IMR-90 (cell line): ENCODE measurements at regions not wholly inside any gene's neighbourhood (a gene's known extent, or its start where the extent isn't known, plus 50 kb on each side); places are given as distances from the start of the nearest gene placed in this dataset.
A peak's percentile ranks its signal among the peaks of the same experiment; 100 is the strongest.

Experiments
- ATAC-seq: fragments of 200-7000 bp; cut with Tn5 transposase; 2 replicates; pipeline ENCODE4 v1.9.1; 2020; ENCODE audit warnings: low read depth, mild to moderate bottlenecking, moderate library complexity
- BruUV-seq: library from RNA; stranded (reverse); fragments of 400-500 nt; replicated peaks from 2 replicates; lab custom pipeline; 2021; lab: Mats Ljungman, UMichigan
- CTCF ChIA-PET: fragments of 300-600 bp; formaldehyde crosslinking; extraction: SDS; loops from one replicate; lab custom pipeline; 2021; ENCODE audit warnings: antibody characterized with exemption; lab: Yijun Ruan, JAX
- POLR2A ChIA-PET: fragments of 300-600 bp; sonication (Branson Sonifier 250); formaldehyde crosslinking; loops from one replicate; lab custom pipeline; 2022; ENCODE audit warnings: antibody characterized with exemption; ENCODE audit not compliant: unreplicated experiment; lab: Charles Lee
- DNase-seq: peaks from one replicate; pipeline ENCODE4 v3.0.0; 2013
- H2AFZ ChIP-seq: replicated peaks from 2 replicates; pipeline ENCODE3; 2013; ENCODE audit warnings: low read length, mild to moderate bottlenecking; ENCODE audit not compliant: poor library complexity
- H2AK5ac ChIP-seq: 2 replicates; pipeline ENCODE4 v1.6.1; 2013; ENCODE audit warnings: low read depth, low read length, inconsistent platforms
- H2AK9ac ChIP-seq: replicated peaks from 2 replicates; pipeline ENCODE3; 2013; ENCODE audit warnings: mild to moderate bottlenecking, low read depth, low read length, moderate library complexity; ENCODE audit not compliant: poor library complexity
- H2BK120ac ChIP-seq: 2 replicates; pipeline ENCODE4 v1.6.1; 2013; ENCODE audit warnings: low read depth, low read length, inconsistent platforms
- H2BK15ac ChIP-seq: 3 replicates; pipeline ENCODE4 v1.6.1; 2013; ENCODE audit warnings: low read depth, low read length, inconsistent platforms
- H2BK20ac ChIP-seq: 2 replicates; pipeline ENCODE4 v1.6.1; 2013; ENCODE audit warnings: low read depth, mild to moderate bottlenecking, inconsistent platforms, low read length, moderate library complexity
- H2BK5ac ChIP-seq: 2 replicates; pipeline ENCODE4 v1.6.1; 2013; ENCODE audit warnings: mild to moderate bottlenecking, low read depth, low read length, inconsistent platforms; ENCODE audit not compliant: poor library complexity, severe bottlenecking
- H3K14ac ChIP-seq: replicated peaks from 2 replicates; pipeline ENCODE4 v1.6.1; 2013; ENCODE audit warnings: low read depth, low read length, inconsistent platforms
- H3K18ac ChIP-seq: 2 replicates; pipeline ENCODE4 v1.6.1; 2013; ENCODE audit warnings: low read depth, low read length, control low read depth
- H3K23ac ChIP-seq: 2 replicates; pipeline ENCODE4 v1.6.1; 2013; ENCODE audit warnings: low read depth, low read length, inconsistent platforms
- H3K27ac ChIP-seq: 2 replicates; pipeline ENCODE4 v1.5.1; 2013; ENCODE audit warnings: mild to moderate bottlenecking, control low read depth, low read length; ENCODE audit not compliant: insufficient read depth
- H3K27me3 ChIP-seq: 2 replicates; pipeline ENCODE4 v1.6.1; 2013; ENCODE audit warnings: low read length; ENCODE audit not compliant: control insufficient read depth, insufficient read depth
- H3K36me3 ChIP-seq: 2 replicates; pipeline ENCODE4 v1.6.1; 2013; ENCODE audit warnings: low read length, mixed read lengths; ENCODE audit not compliant: control insufficient read depth, insufficient read depth
- H3K4ac ChIP-seq: 2 replicates; pipeline ENCODE4 v1.6.1; 2013; ENCODE audit warnings: low read depth, low read length, inconsistent platforms
- H3K4me1 ChIP-seq: 2 replicates; pipeline ENCODE4 v1.6.1; 2013; ENCODE audit warnings: low read length, mixed read lengths; ENCODE audit not compliant: control insufficient read depth, insufficient read depth
- H3K4me2 ChIP-seq: 2 replicates; pipeline ENCODE4 v1.6.1; 2013; ENCODE audit warnings: low read depth, mild to moderate bottlenecking, control low read depth, low read length, moderate library complexity
- H3K4me3 ChIP-seq: 2 replicates; pipeline ENCODE4 v1.5.1; 2013; ENCODE audit warnings: low read depth, mild to moderate bottlenecking, control low read depth, low read length, moderate library complexity; ENCODE audit not compliant: insufficient read depth
- H3K56ac ChIP-seq: 2 replicates; pipeline ENCODE4 v1.6.1; 2013; ENCODE audit warnings: low read length, inconsistent platforms; ENCODE audit not compliant: insufficient read depth; ENCODE audit errors: extremely low read depth
- H3K79me1 ChIP-seq, 2 experiments: 2 replicates each; pipeline ENCODE4 v1.6.1; 2013; ENCODE audit warnings: low read length in 2 of 2, inconsistent platforms in 1 of 2, low read depth in 1 of 2
- H3K9ac ChIP-seq: 2 replicates; pipeline ENCODE4 v1.6.1; 2013; ENCODE audit warnings: low read depth, low read length, control low read depth
- H3K9me1 ChIP-seq: 2 replicates; pipeline ENCODE4 v1.6.1; 2013; ENCODE audit warnings: low read length, inconsistent platforms; ENCODE audit not compliant: insufficient read depth
- H3K9me3 ChIP-seq: 2 replicates; pipeline ENCODE4 v1.6.1; 2013; ENCODE audit warnings: low read length; ENCODE audit not compliant: control insufficient read depth, insufficient read depth
- H4K20me1 ChIP-seq: 2 replicates; pipeline ENCODE4 v1.6.1; 2013; ENCODE audit warnings: low read length, inconsistent platforms; ENCODE audit not compliant: insufficient read depth
- H4K5ac ChIP-seq: 2 replicates; pipeline ENCODE4 v1.6.1; 2013; ENCODE audit warnings: mild to moderate bottlenecking, low read depth, low read length, control low read depth
- H4K8ac ChIP-seq, 2 experiments: 2 replicates each; pipeline ENCODE4 v1.6.1; 2013; ENCODE audit warnings: low read depth in 2 of 2, low read length in 2 of 2, control low read depth in 1 of 2, inconsistent platforms in 1 of 2
- H4K91ac ChIP-seq: 2 replicates; pipeline ENCODE4 v1.6.1; 2013; ENCODE audit warnings: low read depth, low read length, inconsistent platforms; ENCODE audit not compliant: insufficient read depth
- BHLHE40 ChIP-seq: fragments of 150-350 bp; IDR thresholded peaks from 2 replicates; pipeline ENCODE4 v1.6.1; 2016; ENCODE audit warnings: mild to moderate bottlenecking, low read depth, low read length
- CEBPB ChIP-seq: IDR thresholded peaks from 2 replicates; pipeline ENCODE4 v1.6.1; 2012; ENCODE audit warnings: low read depth, low read length, improper control_type of control experiment
- CHD1 ChIP-seq: IDR thresholded peaks from 2 replicates; pipeline ENCODE4 v1.6.1; 2012; ENCODE audit warnings: low read depth, low read length, improper control_type of control experiment
- FOS ChIP-seq: fragments of 150-350 bp; IDR thresholded peaks from 2 replicates; pipeline ENCODE4 v1.6.1; 2016; ENCODE audit warnings: low read depth, low read length
- MAFK ChIP-seq: IDR thresholded peaks from 2 replicates; pipeline ENCODE4 v1.6.1; 2012; ENCODE audit warnings: low read depth, low read length, improper control_type of control experiment
- MAZ ChIP-seq: IDR thresholded peaks from 2 replicates; pipeline ENCODE4 v1.6.1; 2012; ENCODE audit warnings: low read depth, mild to moderate bottlenecking, low read length, improper control_type of control experiment, moderate library complexity, borderline replicate concordance
- MXI1 ChIP-seq: IDR thresholded peaks from 2 replicates; pipeline ENCODE4 v1.6.1; 2012; ENCODE audit warnings: low read depth, mild to moderate bottlenecking, low read length, moderate library complexity, borderline replicate concordance
- NFE2L2 ChIP-seq: fragments of 150-350 bp; IDR thresholded peaks from 2 replicates; pipeline ENCODE4 v1.6.1; 2016; ENCODE audit warnings: low read depth, mild to moderate bottlenecking, low read length
- POLR2A ChIP-seq: IDR thresholded peaks from 2 replicates; pipeline ENCODE4 v1.6.1; 2012; ENCODE audit warnings: mild to moderate bottlenecking, low read depth, low read length
- RAD21 ChIP-seq: IDR thresholded peaks from 2 replicates; pipeline ENCODE4 v1.6.1; 2012; ENCODE audit warnings: low read length, improper control_type of control experiment
- RCOR1 ChIP-seq: IDR thresholded peaks from 2 replicates; pipeline ENCODE4 v1.6.1; 2012; ENCODE audit warnings: mild to moderate bottlenecking, low read length, improper control_type of control experiment; ENCODE audit not compliant: insufficient replicate concordance
- RFX5 ChIP-seq: IDR thresholded peaks from 2 replicates; pipeline ENCODE4 v1.8.0; 2012; ENCODE audit warnings: low read depth, mild to moderate bottlenecking, low read length, moderate library complexity
- SMC3 ChIP-seq: fragments of 150-350 bp; IDR thresholded peaks from 2 replicates; pipeline ENCODE4 v1.6.1; 2016; ENCODE audit warnings: low read depth, mild to moderate bottlenecking, antibody characterized with exemption, low read length, moderate library complexity
- WGBS, 2 experiments: methylation state at CpG; one replicate each; pipeline versions ENCODE4 v1.1.5 to v1.1.7; 2013; ENCODE audit warnings: missing lambda C conversion rate in 2 of 2; ENCODE audit not compliant: insufficient read length in 1 of 2; ENCODE audit errors: extremely low coverage in 2 of 2; 5-methylcytosine and 5-hydroxymethylcytosine counted together
- dilution Hi-C: fragments of 300-500 bp; cut with HindIII; formaldehyde crosslinking; loops from one replicate; pipeline ENCODE4 v1.14.3; 2018; ENCODE audit warnings: low sequenced_read_pairs; ENCODE audit not compliant: unreplicated experiment
- in situ Hi-C: fragments of 300-500 bp; cut with MboI; formaldehyde crosslinking; loops from 3 replicates; pipeline ENCODE4 v1.14.3; 2019; ENCODE audit warnings: low sequenced_read_pairs, inconsistent platforms, mixed read lengths
- intact Hi-C: fragments of 100-400 bp; cut with micrococcal nuclease; formaldehyde crosslinking; loops from 2 replicates; pipeline ENCODE4 v1.10.0; 2022
- TF ChIP-seq, protein P1 (sequence below): fragments of 150-350 bp; IDR thresholded peaks from 2 replicates; pipeline ENCODE4 v1.6.1; 2016; ENCODE audit warnings: low read depth, mild to moderate bottlenecking, low read length, moderate library complexity, borderline replicate concordance
- TF ChIP-seq, protein P2 (sequence below): conservative IDR thresholded peaks from 2 replicates; pipeline ENCODE4 v1.5.1; 2012; ENCODE audit warnings: mild to moderate bottlenecking, low read depth, low read length, improper control_type of control experiment
- TF ChIP-seq, protein P3 (sequence below): fragments of 150-350 bp; IDR thresholded peaks from 2 replicates; pipeline ENCODE4 v1.6.1; 2017; ENCODE audit warnings: mild to moderate bottlenecking, antibody characterized with exemption, low read length, low read depth

DNA sequence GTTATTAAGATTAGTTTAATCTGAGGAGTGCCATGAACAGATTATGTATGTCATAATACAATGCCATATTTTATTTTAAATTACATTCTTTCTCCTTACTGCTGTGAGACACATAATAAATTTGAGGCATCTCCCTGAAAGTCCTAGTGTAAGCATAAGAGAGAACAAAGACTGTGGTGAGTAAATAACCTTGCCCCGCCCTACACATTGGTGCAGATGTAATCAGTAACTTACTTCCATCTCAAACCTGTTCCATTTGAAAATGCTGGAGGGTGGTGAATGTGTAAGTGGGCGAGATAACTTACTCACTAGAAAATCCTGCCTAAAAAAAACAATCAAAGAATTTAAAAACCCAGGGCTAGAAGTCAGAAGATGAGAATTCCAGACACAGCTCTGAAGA lies 338.1 kb upstream of the SLIT2 start:
- no peak overlapping the region for H3K27ac ChIP-seq
- ATAC-seq = no peak; the same call in 1 of the 2 replicates

More for the DNA sequence above, 338.1 kb upstream of the SLIT2 start:
- Histone ChIP-seq H3K9me3 (no peaks in the 10 kb centered on the region), H2BK15ac (no peak overlapping the region), H3K56ac (no peak overlapping the region), H3K4me3 (no peak overlapping the region), H3K79me1 (no peaks in the 10 kb centered on the region), H4K20me1 (no peaks in the 10 kb centered on the region), H3K4ac (no peak overlapping the region), H4K8ac (no peak overlapping the region), H2AK9ac (no peak overlapping the region), H2BK120ac (no peak overlapping the region), H3K27me3 (no peaks in the 10 kb centered on the region), H2BK20ac (no peak overlapping the region), H2AFZ (no peak overlapping the region), H3K18ac (no peak overlapping the region), H3K14ac (no peak overlapping the region), H3K36me3 (no peaks in the 10 kb centered on the region), H4K91ac (no peak overlapping the region), H4K5ac (no peak overlapping the region), H3K23ac (no peak overlapping the region), H3K9me1 (no peaks in the 10 kb centered on the region), H3K4me2 (no peak overlapping the region), H2AK5ac (no peak overlapping the region), H3K4me1 (no peaks in the 10 kb centered on the region), H3K9ac (no peak overlapping the region), H2BK5ac (no peak overlapping the region)
- no TSS peak for BruUV-seq
- TF ChIP-seq NFE2L2 (no peak), MAFK (no peak), MAZ (no peak), SMC3 (no peak), FOS (no peak), MXI1 (no peak), RFX5 (no peak), RCOR1 (no peak), RAD21 (no peak), BHLHE40 (no peak), POLR2A (no peak), CHD1 (no peak), CEBPB (no peak)
- TF ChIP-seq, protein P1, sequence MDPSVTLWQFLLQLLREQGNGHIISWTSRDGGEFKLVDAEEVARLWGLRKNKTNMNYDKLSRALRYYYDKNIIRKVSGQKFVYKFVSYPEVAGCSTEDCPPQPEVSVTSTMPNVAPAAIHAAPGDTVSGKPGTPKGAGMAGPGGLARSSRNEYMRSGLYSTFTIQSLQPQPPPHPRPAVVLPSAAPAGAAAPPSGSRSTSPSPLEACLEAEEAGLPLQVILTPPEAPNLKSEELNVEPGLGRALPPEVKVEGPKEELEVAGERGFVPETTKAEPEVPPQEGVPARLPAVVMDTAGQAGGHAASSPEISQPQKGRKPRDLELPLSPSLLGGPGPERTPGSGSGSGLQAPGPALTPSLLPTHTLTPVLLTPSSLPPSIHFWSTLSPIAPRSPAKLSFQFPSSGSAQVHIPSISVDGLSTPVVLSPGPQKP = no peak
- TF ChIP-seq, protein P2, sequence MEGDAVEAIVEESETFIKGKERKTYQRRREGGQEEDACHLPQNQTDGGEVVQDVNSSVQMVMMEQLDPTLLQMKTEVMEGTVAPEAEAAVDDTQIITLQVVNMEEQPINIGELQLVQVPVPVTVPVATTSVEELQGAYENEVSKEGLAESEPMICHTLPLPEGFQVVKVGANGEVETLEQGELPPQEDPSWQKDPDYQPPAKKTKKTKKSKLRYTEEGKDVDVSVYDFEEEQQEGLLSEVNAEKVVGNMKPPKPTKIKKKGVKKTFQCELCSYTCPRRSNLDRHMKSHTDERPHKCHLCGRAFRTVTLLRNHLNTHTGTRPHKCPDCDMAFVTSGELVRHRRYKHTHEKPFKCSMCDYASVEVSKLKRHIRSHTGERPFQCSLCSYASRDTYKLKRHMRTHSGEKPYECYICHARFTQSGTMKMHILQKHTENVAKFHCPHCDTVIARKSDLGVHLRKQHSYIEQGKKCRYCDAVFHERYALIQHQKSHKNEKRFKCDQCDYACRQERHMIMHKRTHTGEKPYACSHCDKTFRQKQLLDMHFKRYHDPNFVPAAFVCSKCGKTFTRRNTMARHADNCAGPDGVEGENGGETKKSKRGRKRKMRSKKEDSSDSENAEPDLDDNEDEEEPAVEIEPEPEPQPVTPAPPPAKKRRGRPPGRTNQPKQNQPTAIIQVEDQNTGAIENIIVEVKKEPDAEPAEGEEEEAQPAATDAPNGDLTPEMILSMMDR = no peak
- TF ChIP-seq, protein P3, sequence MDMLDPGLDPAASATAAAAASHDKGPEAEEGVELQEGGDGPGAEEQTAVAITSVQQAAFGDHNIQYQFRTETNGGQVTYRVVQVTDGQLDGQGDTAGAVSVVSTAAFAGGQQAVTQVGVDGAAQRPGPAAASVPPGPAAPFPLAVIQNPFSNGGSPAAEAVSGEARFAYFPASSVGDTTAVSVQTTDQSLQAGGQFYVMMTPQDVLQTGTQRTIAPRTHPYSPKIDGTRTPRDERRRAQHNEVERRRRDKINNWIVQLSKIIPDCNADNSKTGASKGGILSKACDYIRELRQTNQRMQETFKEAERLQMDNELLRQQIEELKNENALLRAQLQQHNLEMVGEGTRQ = no peak
- peak; percentile 6 for DNase-seq
- CTCF ChIA-PET = no interaction called here
- dilution Hi-C loops (no loop called here), in situ Hi-C loops (no loop called here), intact Hi-C loops (no loop called here)
- POLR2A ChIA-PET = no interaction called here
- WGBS, 2 experiments = no CpG with 5 or more reads among the region's 2 CpGs
